ENCODE measurements at regions not wholly inside any gene's neighbourhood (a gene's known extent, or its start where the extent isn't known, plus 50 kb on each side); places are given as distances from the start of the nearest gene placed in this dataset.

GRCh38 chr2:60335533-60336237 is 217.8 kb downstream of the BCL11A start:
- Mint-ChIP-seq H3K4me3 (no peak overlapping the region), H3K9me3 (ENCODE audit: insufficient read depth) (peaks cover 3% of the 10 kb centered on the region), H3K4me1 (peaks cover 66% of the 10 kb centered on the region), H3K27ac (peak overlapping the region; percentile 91), H3K27me3 (no peaks in the 10 kb centered on the region)
- no peak for ATAC-seq (ENCODE audit: low read depth)
- H3K27me3 ChIP-seq (replicated peaks in 1 of 4; ENCODE audit: control extremely low read depth in 1 of 4, control insufficient read depth in 3 of 4, insufficient read depth in 4 of 4, low read length in 3 of 4), result no peaks in the 10 kb centered on the region
- H3K36me3 ChIP-seq (replicated peaks in 1 of 2; ENCODE audit: control extremely low read depth in 1 of 2, control insufficient read depth in 1 of 2, extremely low read depth in 1 of 2, insufficient read depth in 2 of 2, low read length in 1 of 2), result no peaks in the 10 kb centered on the region
- H3K4me1 ChIP-seq (ENCODE audit: control insufficient read depth in 2 of 2, insufficient read depth in 2 of 2, low read length in 2 of 2), result peaks cover 46 to 72% of the 10 kb centered on the region in 2 donors
- POLR2A ChIA-PET, result no interaction called here
- peak overlapping the region; percentile 30 for H2AFZ ChIP-seq (ENCODE audit: insufficient read depth, low read depth, low read length, poor library complexity, severe bottlenecking)
- intact Hi-C loops (cut with micrococcal nuclease), result no loop called here
- H3K4me3 ChIP-seq (ENCODE audit: control extremely low read depth in 1 of 5, extremely low read depth in 1 of 5, insufficient read depth in 1 of 5, low read depth in 2 of 5, low read length in 4 of 5), result no peak overlapping the region
- H3K9me3 ChIP-seq (ENCODE audit: control extremely low read depth in 1 of 3, control insufficient read depth in 2 of 3, insufficient read depth in 1 of 3, low read length in 2 of 3), result peaks cover 0 to 9% (median 0%) of the 10 kb centered on the region in 3 donors
- peaks cover 29% of the 10 kb centered on the region for H3K79me2 ChIP-seq (ENCODE audit: control insufficient read depth, insufficient read depth, low read length)
- H4K20me1 ChIP-seq (ENCODE audit: control insufficient read depth, insufficient read depth, low read length, poor library complexity, severe bottlenecking), result no peaks in the 10 kb centered on the region
- peak overlapping the region; percentile 89 to 91 for H3K27ac ChIP-seq (ENCODE audit: low read length in 2 of 2)
- WGBS (ENCODE audit: insufficient coverage), result 84% methylated on average over 11 of the region's 13 CpGs
- H3K9ac ChIP-seq (ENCODE audit: low read length), result no peak overlapping the region
- no peak for DNase-seq
- CTCF ChIA-PET, result interaction anchor here (1.2 to 2.9 kb wide), 4 partner anchors 11 to 214 kb away, joined by 4 to 16 read pairs (median 6); no protein-coding TSS in a partner anchor
- TF ChIP-seq EZH2 (IDR thresholded peaks at IDR 0.05; ENCODE audit: borderline replicate concordance, insufficient read depth, low read depth, low read length, poor library complexity, severe bottlenecking), result no peak
- TF ChIP-seq CTCF (IDR thresholded peaks at IDR 0.05), result no peak
- H3K4me2 ChIP-seq (replicated peaks; ENCODE audit: low read depth, low read length, poor library complexity, severe bottlenecking), result peak overlapping the region; percentile 50

- TF ChIP-seq CTCF (IDR thresholded peaks at IDR 0.05) (no peak), EZH2 (IDR thresholded peaks at IDR 0.05; ENCODE audit: borderline replicate concordance, insufficient read depth, low read depth, low read length, poor library complexity, severe bottlenecking) (no peak)
- peaks cover 46 to 65% of the 10 kb centered on the region in 2 donors for H3K4me1 ChIP-seq (ENCODE audit: control insufficient read depth in 2 of 2, insufficient read depth in 2 of 2, low read length in 2 of 2)
- peaks cover 0 to 9% (median 0%) of the 10 kb centered on the region in 3 donors for H3K9me3 ChIP-seq (ENCODE audit: control extremely low read depth in 1 of 3, control insufficient read depth in 2 of 3, insufficient read depth in 1 of 3, low read length in 2 of 3)
- no peaks in the 10 kb centered on the region for H4K20me1 ChIP-seq (ENCODE audit: control insufficient read depth, insufficient read depth, low read length, poor library complexity, severe bottlenecking)
- Mint-ChIP-seq H3K27me3 (no peaks in the 10 kb centered on the region), H3K27ac (peak overlapping the region; percentile 48), H3K4me3 (no peak overlapping the region), H3K9me3 (ENCODE audit: insufficient read depth) (peaks cover 3% of the 10 kb centered on the region), H3K4me1 (peaks cover 61% of the 10 kb centered on the region)
- no peak overlapping the region for H3K4me3 ChIP-seq (ENCODE audit: control extremely low read depth in 1 of 5, extremely low read depth in 1 of 5, insufficient read depth in 1 of 5, low read depth in 2 of 5, low read length in 4 of 5)
- H3K27ac ChIP-seq (ENCODE audit: low read length in 2 of 2), result peak overlapping the region in 1 of 2 donors; percentile 91
- H2AFZ ChIP-seq (ENCODE audit: insufficient read depth, low read depth, low read length, poor library complexity, severe bottlenecking), result no peak overlapping the region
- ChIA-PET CTCF (interaction anchor here (1.0 to 2.9 kb wide), 5 partner anchors 10 to 216 kb away, joined by 3 to 8 read pairs (median 4); no protein-coding TSS in a partner anchor), POLR2A (no interaction called here)
- no peak overlapping the region for H3K4me2 ChIP-seq (replicated peaks; ENCODE audit: low read depth, low read length, poor library complexity, severe bottlenecking)
- H3K27me3 ChIP-seq (replicated peaks in 1 of 4; ENCODE audit: control extremely low read depth in 1 of 4, control insufficient read depth in 3 of 4, insufficient read depth in 4 of 4, low read length in 3 of 4), result no peaks in the 10 kb centered on the region
- no CpG with 5 or more reads among the region's 4 CpGs for WGBS (ENCODE audit: insufficient coverage)
- no peak for ATAC-seq (ENCODE audit: low read depth)
- peaks cover 19% of the 10 kb centered on the region for H3K79me2 ChIP-seq (ENCODE audit: control insufficient read depth, insufficient read depth, low read length)
- intact Hi-C loops (cut with micrococcal nuclease), result no loop called here
- no peaks in the 10 kb centered on the region for H3K36me3 ChIP-seq (replicated peaks in 1 of 2; ENCODE audit: control extremely low read depth in 1 of 2, control insufficient read depth in 1 of 2, extremely low read depth in 1 of 2, insufficient read depth in 2 of 2, low read length in 1 of 2)
- no peak overlapping the region for H3K9ac ChIP-seq (ENCODE audit: low read length)
- DNase-seq, result no peak
Observed at GRCh38 chr2:60334610-60335009, 218.8 kb downstream of the BCL11A start.
